ENCODE measurements at regions not wholly inside any gene's neighbourhood (a gene's known extent, or its start where the extent isn't known, plus 50 kb on each side); places are given as distances from the start of the nearest gene placed in this dataset.

- TF ChIP-seq REST (IDR thresholded peaks at IDR 0.05; ENCODE audit: insufficient read depth in 1 of 2, low read depth in 2 of 2, low read length in 2 of 2) (no peak), POLR2AphosphoS5 (IDR thresholded peaks at IDR 0.05; ENCODE audit: low read depth, low read length) (no peak), TAF1 (IDR thresholded peaks at IDR 0.05; ENCODE audit: borderline replicate concordance, insufficient read depth, low read length) (no peak), SIN3A (IDR thresholded peaks at IDR 0.05; ENCODE audit: borderline replicate concordance, insufficient read depth, low read length) (no peak)
These were observed 239.3 kb upstream of the EEF2KMT start for GRCh38 chr16:5336941-5337340.
